NCI-H1694 treated with DMSO at 0.1 percent for 48 hours (cell line): ENCODE measurements at regions not wholly inside any gene's neighbourhood (a gene's known extent, or its start where the extent isn't known, plus 50 kb on each side); places are given as distances from the start of the nearest gene placed in this dataset.

Source experiments
- DNase-seq: peaks from one replicate; lab custom pipeline; 2025; lab: John Stamatoyannopoulos, UW

DNA sequence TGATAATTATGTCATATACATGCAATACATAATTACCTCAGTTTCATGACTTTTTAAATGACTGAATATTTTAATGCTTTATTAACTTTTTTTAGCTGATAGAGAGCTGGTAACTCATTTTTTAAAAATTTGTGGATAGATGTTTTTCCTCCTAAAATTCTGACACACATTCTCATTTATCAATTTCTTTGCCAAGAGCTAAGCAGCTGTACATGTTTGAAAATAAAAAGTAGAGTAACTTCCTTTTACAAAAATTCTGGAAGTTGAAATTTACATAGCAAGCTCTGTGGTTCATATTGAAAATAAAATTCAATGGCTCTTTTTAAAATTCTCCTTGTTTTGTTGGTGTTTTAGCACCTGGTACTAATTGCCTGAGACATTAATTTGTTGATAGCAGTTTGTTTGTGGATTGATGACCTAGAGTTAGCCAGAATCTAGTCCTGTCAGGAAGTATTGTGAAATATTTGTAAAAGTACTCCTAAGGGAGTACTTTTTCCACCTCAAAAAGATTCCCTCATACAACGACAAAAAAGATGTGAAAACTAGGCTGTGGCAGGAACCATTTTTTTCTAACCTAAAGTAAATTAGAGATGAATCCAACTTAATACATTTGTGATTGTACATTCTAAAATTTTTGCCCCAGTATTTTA is 621.8 kb downstream of the BCKDHB start:
- no peak for DNase-seq

DNA sequence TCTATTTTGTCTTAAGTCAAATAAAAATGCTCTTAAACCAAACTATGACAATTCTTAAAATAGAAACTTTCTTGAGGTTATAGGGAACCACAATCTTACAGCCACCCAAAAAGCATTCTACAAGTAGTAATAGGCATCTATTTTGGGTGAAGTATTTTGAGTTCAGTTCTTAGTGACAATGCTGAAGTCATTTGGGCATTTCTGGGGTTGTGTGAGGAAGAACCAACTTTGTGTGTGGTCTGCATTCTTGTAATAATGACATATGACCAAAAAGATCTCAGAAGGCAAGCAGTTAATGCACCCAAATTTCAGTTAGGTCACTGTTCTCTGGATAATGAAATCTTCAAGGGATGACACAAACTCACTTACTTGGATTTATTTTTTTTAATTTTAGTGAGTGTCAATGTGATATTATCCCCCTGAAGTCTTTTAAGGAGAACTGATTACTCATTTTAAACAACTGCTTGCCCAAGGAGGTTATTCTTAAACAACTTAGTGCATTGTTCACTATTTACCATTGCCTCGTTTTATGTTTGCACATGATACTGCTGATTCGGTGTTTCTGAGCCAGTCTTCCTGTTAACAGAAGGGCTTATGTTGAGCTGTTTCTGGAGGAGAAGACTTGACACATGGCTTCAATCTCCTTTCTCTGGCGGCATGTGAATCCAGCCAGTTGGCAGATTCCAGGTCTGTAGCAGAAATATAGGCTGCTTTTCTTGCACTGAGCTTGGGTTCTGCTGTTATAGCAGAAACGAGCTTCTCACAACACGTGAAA is 618.9 kb downstream of the BCKDHB start:
- DNase-seq: no peak

GRCh38 chr6:80720824-80721223 is 614.4 kb downstream of the BCKDHB start:
- DNase-seq: no peak

- DNase-seq: no peak
These were observed 608.0 kb downstream of the BCKDHB start for GRCh38 chr6:80714513-80714912.

- no peak for DNase-seq
These were observed 592.0 kb downstream of the BCKDHB start for GRCh38 chr6:80698459-80698858.

- no peak for DNase-seq
These were observed 589.8 kb downstream of the BCKDHB start for GRCh38 chr6:80696268-80696667.

- peak; percentile 31 for DNase-seq
These were observed 584.2 kb downstream of the BCKDHB start for GRCh38 chr6:80690551-80691131.

GRCh38 chr6:80689716-80690395 is 583.4 kb downstream of the BCKDHB start:
- DNase-seq: no peak

GRCh38 chr6:80679992-80680391 is 573.5 kb downstream of the BCKDHB start:
- no peak for DNase-seq

DNA sequence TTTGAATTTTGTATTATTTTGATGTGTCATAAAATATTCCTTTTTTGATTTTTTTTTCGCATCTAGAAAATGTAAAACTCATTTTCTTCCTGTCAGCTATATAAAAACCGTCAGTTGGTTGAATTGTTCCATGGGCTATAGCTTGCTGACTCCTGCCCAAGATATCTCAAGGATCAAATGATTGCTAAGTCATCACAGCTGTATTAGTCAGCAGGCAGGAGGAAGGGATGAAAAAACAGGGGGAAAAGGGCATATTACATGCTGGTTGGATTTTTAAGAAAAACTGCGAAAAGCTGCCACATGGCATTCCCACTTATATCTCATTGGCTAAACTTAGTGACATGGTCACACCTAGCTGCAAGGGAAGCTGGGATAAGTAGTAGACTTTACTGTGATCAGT is 569.9 kb downstream of the BCKDHB start:
- DNase-seq: no peak

- no peak for DNase-seq
These were observed 568.2 kb downstream of the BCKDHB start for GRCh38 chr6:80674669-80675068.

DNA sequence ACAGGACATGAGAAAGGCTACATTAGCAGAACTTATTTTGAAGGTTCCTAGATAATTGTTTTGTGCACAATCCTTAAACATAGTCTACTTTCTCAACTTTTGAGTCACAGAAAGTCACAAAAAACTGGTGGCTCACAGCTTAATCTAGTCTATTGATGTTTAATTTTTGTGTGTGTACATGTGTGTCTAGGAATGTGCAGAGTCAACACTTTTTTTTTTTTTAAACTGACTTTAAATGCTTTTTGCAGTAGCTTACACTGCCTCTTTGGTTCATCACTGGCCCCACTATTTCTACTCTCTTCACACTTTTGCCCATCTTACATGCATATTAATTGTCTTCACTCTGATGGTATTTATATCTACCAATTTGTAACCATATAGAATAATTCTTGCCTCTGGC is 566.9 kb downstream of the BCKDHB start:
- no peak for DNase-seq

DNA sequence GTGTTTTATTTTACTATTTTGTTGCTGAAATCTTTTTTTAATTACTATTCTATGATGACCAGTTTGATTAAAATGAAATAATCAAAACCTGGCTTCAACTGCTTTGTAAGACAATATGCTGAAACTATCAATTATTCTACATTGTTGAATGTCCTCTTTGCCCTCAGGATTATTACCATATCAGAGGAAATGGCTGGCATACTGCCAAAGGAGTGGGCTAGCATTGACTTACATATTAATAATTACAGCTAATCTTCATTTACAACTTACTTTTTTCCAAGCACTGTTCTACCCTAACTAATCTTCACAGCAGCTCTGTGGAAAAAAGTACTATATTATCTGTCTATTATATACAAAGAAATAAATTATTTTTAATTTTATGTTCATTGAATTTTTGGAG is 560.5 kb downstream of the BCKDHB start:
- DNase-seq: no peak

GRCh38 chr6:80658926-80659325 is 552.5 kb downstream of the BCKDHB start:
- DNase-seq: no peak

- DNase-seq: no peak
These were observed 540.7 kb downstream of the BCKDHB start for GRCh38 chr6:80647156-80647555.

DNA sequence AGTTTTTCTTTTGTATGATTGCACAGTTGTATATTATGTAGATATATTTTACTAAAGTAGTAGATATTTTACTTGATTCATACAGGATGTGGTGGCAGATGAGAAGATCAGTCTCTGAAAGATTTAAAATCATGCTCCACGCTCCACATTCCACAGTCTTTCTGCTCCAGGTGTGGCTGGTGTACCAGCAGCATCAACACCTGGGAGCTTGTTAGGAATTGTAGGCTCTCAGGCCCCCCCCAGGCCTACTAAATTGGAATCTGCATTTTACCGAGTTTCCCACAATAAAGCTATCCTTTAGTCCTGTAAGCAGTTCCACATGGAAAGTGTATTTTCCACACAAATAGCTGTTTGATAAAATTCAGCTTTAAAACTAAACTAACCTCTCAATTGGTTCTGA is 537.4 kb downstream of the BCKDHB start:
- DNase-seq: no peak

- DNase-seq: no peak
These were observed 536.0 kb downstream of the BCKDHB start for GRCh38 chr6:80642452-80642851.

GRCh38 chr6:80641591-80641990 is 535.1 kb downstream of the BCKDHB start:
- no peak for DNase-seq

GRCh38 chr6:80640176-80640575 is 533.7 kb downstream of the BCKDHB start:
- no peak for DNase-seq

GRCh38 chr6:80639181-80639629 is 532.7 kb downstream of the BCKDHB start:
- DNase-seq: no peak

DNA sequence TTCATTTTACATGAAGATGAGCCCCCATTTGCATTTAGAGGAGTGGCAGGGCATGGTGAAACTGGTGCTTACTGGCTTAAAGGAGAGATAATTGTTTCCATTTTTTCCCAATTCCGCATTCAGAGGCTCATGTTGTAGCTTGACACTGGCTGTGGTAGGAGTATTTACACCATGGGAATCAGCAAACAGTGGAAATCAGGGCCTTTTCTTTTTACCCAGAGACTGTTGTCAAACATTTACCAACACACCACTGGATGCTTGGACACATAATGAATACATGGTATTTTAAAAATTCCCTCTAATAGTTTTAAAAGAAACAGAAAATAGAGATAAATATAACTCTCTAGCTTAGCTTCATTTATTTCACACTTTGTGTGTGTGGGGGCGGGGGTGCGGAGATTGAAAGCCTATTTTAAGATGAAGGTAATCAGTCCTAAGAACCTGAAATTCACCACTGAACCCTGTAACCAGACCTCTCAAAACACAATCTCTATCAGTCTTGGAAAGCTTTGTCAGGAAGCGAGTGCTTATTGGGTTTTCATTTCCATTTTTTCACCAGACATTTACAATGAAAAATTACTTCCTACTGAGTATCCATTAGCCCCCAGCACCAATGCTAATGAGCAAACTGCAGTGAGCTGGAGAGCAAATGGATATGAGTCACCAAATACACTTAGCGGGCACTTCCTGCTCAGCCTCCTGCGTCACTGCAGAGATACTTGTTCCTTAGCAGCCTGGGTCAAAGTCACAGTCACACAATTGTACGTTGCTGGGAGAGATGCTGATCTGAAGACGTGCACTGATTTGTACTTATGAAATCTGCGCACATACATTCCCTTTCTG is 532.0 kb downstream of the BCKDHB start:
- no peak for DNase-seq

GRCh38 chr6:80637312-80637711 is 530.8 kb downstream of the BCKDHB start:
- no peak for DNase-seq
